VCaP (cell line): ENCODE measurements at regions not wholly inside any gene's neighbourhood (a gene's known extent, or its start where the extent isn't known, plus 50 kb on each side); places are given as distances from the start of the nearest gene placed in this dataset.

ENCODE experiments used
- H3K27ac ChIP-seq: fragments of 450-650 bp; 2 replicates; pipeline ENCODE4 v1.5.1; 2017
- CTCF ChIP-seq: fragments of 450-650 bp; conservative IDR thresholded peaks from 2 replicates; pipeline ENCODE4 v1.5.1; 2017; ENCODE audit warnings: mild to moderate bottlenecking, moderate library complexity

GRCh38 chr4:58808817-58809216 lies 1698.6 kb upstream of the IGFBP7 start:
- TF ChIP-seq CTCF = no peak
- H3K27ac ChIP-seq = no peak overlapping the region

- no peak overlapping the region for H3K27ac ChIP-seq
- TF ChIP-seq CTCF = no peak
Observed at GRCh38 chr4:58807843-58808615, 1697.8 kb upstream of the IGFBP7 start.

GRCh38 chr4:58776627-58777026 lies 1666.4 kb upstream of the IGFBP7 start:
- TF ChIP-seq CTCF = no peak

GRCh38 chr4:58767598-58767997 lies 1657.4 kb upstream of the IGFBP7 start:
- no peak overlapping the region for H3K27ac ChIP-seq
- TF ChIP-seq CTCF = no peak

More at GRCh38 chr4:58776627-58777026, 1666.4 kb upstream of the IGFBP7 start:
- no peak overlapping the region for H3K27ac ChIP-seq

GRCh38 chr4:58766763-58767162 lies 1656.6 kb upstream of the IGFBP7 start:
- TF ChIP-seq CTCF = no peak
- H3K27ac ChIP-seq = no peak overlapping the region

- TF ChIP-seq CTCF = no peak
- H3K27ac ChIP-seq = no peak overlapping the region
Observed at GRCh38 chr4:58761563-58761962, 1651.4 kb upstream of the IGFBP7 start.

GRCh38 chr4:58760737-58761136 lies 1650.6 kb upstream of the IGFBP7 start:
- no peak overlapping the region for H3K27ac ChIP-seq
- TF ChIP-seq CTCF = no peak
